HG02970 (cell line): ENCODE measurements at regions not wholly inside any gene's neighbourhood (a gene's known extent, or its start where the extent isn't known, plus 50 kb on each side); places are given as distances from the start of the nearest gene placed in this dataset.
"Not testable (repeated sequence)": the region's sequence is repeated elsewhere in the genome, so short reads cannot be mapped to it uniquely, and the experiment has no call there.

Source experiments
- ATAC-seq: cut with Tn5 transposase; IDR thresholded peaks from one replicate; pipeline ENCODE4 v1.9.1; 2021; ENCODE audit warnings: mild to moderate bottlenecking, moderate library complexity, moderate number of reproducible peaks; ENCODE audit not compliant: unreplicated experiment, low FRiP score

GRCh38 chr5:92328584-92329259 is 945.6 kb upstream of the ARRDC3 start:
- no peak for ATAC-seq

GRCh38 chr5:92320446-92320845 is 937.3 kb upstream of the ARRDC3 start:
- ATAC-seq: no peak

- ATAC-seq: no peak
Measured at GRCh38 chr5:92313385-92313784, 930.3 kb upstream of the ARRDC3 start.

- no peak for ATAC-seq
Measured at GRCh38 chr5:92309336-92309991, 926.3 kb upstream of the ARRDC3 start.

GRCh38 chr5:92308679-92309078 is 925.6 kb upstream of the ARRDC3 start:
- no peak for ATAC-seq

- ATAC-seq: not testable (repeated sequence)
Measured at GRCh38 chr5:92302356-92302755, 919.2 kb upstream of the ARRDC3 start.

GRCh38 chr5:92283521-92283920 is 900.4 kb upstream of the ARRDC3 start:
- ATAC-seq: no peak

- ATAC-seq: not testable (repeated sequence)
Measured at GRCh38 chr5:92271750-92272149, 888.6 kb upstream of the ARRDC3 start.

- no peak for ATAC-seq
Measured at GRCh38 chr5:92268343-92268742, 885.2 kb upstream of the ARRDC3 start.

- no peak for ATAC-seq
Measured at GRCh38 chr5:92267830-92268229, 884.7 kb upstream of the ARRDC3 start.

GRCh38 chr5:92265804-92266203 is 882.7 kb upstream of the ARRDC3 start:
- ATAC-seq: no peak

- ATAC-seq: not testable (repeated sequence)
Measured at GRCh38 chr5:92255605-92256004, 872.5 kb upstream of the ARRDC3 start.

- no peak for ATAC-seq
Measured at GRCh38 chr5:92248518-92248917, 865.4 kb upstream of the ARRDC3 start.

- ATAC-seq: no peak
Measured at GRCh38 chr5:92242170-92242569, 859.1 kb upstream of the ARRDC3 start.

- ATAC-seq: no peak
Measured at GRCh38 chr5:92237896-92238295, 854.8 kb upstream of the ARRDC3 start.

- ATAC-seq: no peak
Measured at GRCh38 chr5:92222449-92222848, 839.3 kb upstream of the ARRDC3 start.

- not testable (repeated sequence) for ATAC-seq
Measured at GRCh38 chr5:92216852-92217251, 833.7 kb upstream of the ARRDC3 start.

- ATAC-seq: no peak
Measured at GRCh38 chr5:92215116-92215515, 832.0 kb upstream of the ARRDC3 start.

- no peak for ATAC-seq
Measured at GRCh38 chr5:92208265-92208664, 825.1 kb upstream of the ARRDC3 start.

- ATAC-seq: no peak
Measured at GRCh38 chr5:92207151-92207550, 824.0 kb upstream of the ARRDC3 start.

- ATAC-seq: no peak
Measured at GRCh38 chr5:92206681-92207080, 823.6 kb upstream of the ARRDC3 start.

- ATAC-seq: not testable (repeated sequence)
Measured at GRCh38 chr5:92199035-92199434, 815.9 kb upstream of the ARRDC3 start.
